WTC11 (cell line): ENCODE measurements at regions not wholly inside any gene's neighbourhood (a gene's known extent, or its start where the extent isn't known, plus 50 kb on each side); places are given as distances from the start of the nearest gene placed in this dataset.
A peak's percentile ranks its signal among the peaks of the same experiment; 100 is the strongest.

Source experiments
- ATAC-seq: fragments of 200-7000 bp; cut with Tn5 transposase; 2 replicates; pipeline ENCODE4 v1.10.0; 2021; ENCODE audit warnings: mild to moderate bottlenecking, moderate library complexity
- CTCF ChIA-PET: fragments of 300-600 bp; sonication (Branson Sonifier 250); formaldehyde crosslinking; loops from one replicate; lab custom pipeline; 2021; ENCODE audit warnings: antibody characterized with exemption; lab: Charles Lee
- POLR2A ChIA-PET: fragments of 350-600 bp; sonication (Branson Sonifier 250); formaldehyde crosslinking; loops from one replicate; lab custom pipeline; 2021; ENCODE audit warnings: antibody characterized with exemption; lab: Charles Lee
- DNase-seq: peaks from one replicate; pipeline ENCODE4 v3.0.0; 2021; ENCODE audit warnings: low spot score
- H3K27ac Mint-ChIP-seq: 2 replicates; pipeline ENCODE4 v1.8.0; 2021; ENCODE audit warnings: mixed read lengths
- H3K27me3 Mint-ChIP-seq: 2 replicates; pipeline ENCODE4 v1.8.0; 2021; ENCODE audit warnings: low read depth, mild to moderate bottlenecking, moderate library complexity, mixed read lengths
- H3K36me3 Mint-ChIP-seq: 2 replicates; pipeline ENCODE4 v1.8.0; 2021; ENCODE audit warnings: mixed read lengths
- H3K4me1 Mint-ChIP-seq: 2 replicates; pipeline ENCODE4 v1.8.0; 2022; ENCODE audit warnings: mixed read lengths
- H3K4me3 Mint-ChIP-seq: 2 replicates; pipeline ENCODE4 v1.8.0; 2021; ENCODE audit warnings: mild to moderate bottlenecking, moderate library complexity, mixed read lengths
- H3K9me3 Mint-ChIP-seq: 2 replicates; pipeline ENCODE4 v1.8.0; 2021; ENCODE audit warnings: mixed read lengths
- ATF6 ChIP-seq: sonication (generic); formaldehyde crosslinking; IDR thresholded peaks from 2 replicates; pipeline ENCODE4 v1.8.1; 2023; ENCODE audit warnings: mild to moderate bottlenecking, missing genetic modification reagents
- CBFB ChIP-seq: sonication (generic); formaldehyde crosslinking; IDR thresholded peaks from 2 replicates; pipeline ENCODE4 v1.8.1; 2022; ENCODE audit warnings: mild to moderate bottlenecking, low read depth, missing genetic modification reagents
- CREB1 ChIP-seq: sonication (generic); formaldehyde crosslinking; IDR thresholded peaks from 2 replicates; pipeline ENCODE4 v1.8.0; 2023; ENCODE audit warnings: mild to moderate bottlenecking, missing genetic modification reagents
- FOXJ3 ChIP-seq: sonication (generic); formaldehyde crosslinking; IDR thresholded peaks from 2 replicates; pipeline ENCODE4 v1.9.0; 2021; ENCODE audit warnings: missing genetic modification reagents, mild to moderate bottlenecking, borderline replicate concordance
- FOXP1 ChIP-seq: sonication (generic); formaldehyde crosslinking; IDR thresholded peaks from 2 replicates; pipeline ENCODE4 v1.8.0; 2022; ENCODE audit warnings: missing genetic modification reagents, mild to moderate bottlenecking, moderate library complexity, borderline replicate concordance
- IRF2 ChIP-seq: sonication (generic); formaldehyde crosslinking; IDR thresholded peaks from 2 replicates; pipeline ENCODE4 v1.8.0; 2022; ENCODE audit warnings: low read depth, missing genetic modification reagents, borderline replicate concordance
- MYBL2 ChIP-seq: sonication (generic); formaldehyde crosslinking; IDR thresholded peaks from 2 replicates; pipeline ENCODE4 v1.8.1; 2023; ENCODE audit warnings: mild to moderate bottlenecking, moderate library complexity, missing genetic modification reagents
- NFE2L1 ChIP-seq: sonication (generic); formaldehyde crosslinking; IDR thresholded peaks from 2 replicates; pipeline ENCODE4 v1.8.1; 2023; ENCODE audit warnings: missing genetic modification reagents
- NFYB ChIP-seq: sonication (generic); formaldehyde crosslinking; conservative IDR thresholded peaks from 2 replicates; pipeline ENCODE4 v1.8.0; 2022; ENCODE audit warnings: low read depth, missing genetic modification reagents
- PRRX2 ChIP-seq: fragments of 250-450 bp; sonication (Bioruptor Pico); IDR thresholded peaks from 2 replicates; pipeline ENCODE4 v1.8.0; 2021; ENCODE audit warnings: mild to moderate bottlenecking
- RELA ChIP-seq: sonication (generic); formaldehyde crosslinking; IDR thresholded peaks from 2 replicates; pipeline ENCODE4 v1.8.1; 2022; ENCODE audit warnings: missing genetic modification reagents, mild to moderate bottlenecking, borderline replicate concordance
- TEAD4 ChIP-seq: sonication (generic); formaldehyde crosslinking; IDR thresholded peaks from 2 replicates; pipeline ENCODE4 v1.8.0; 2022; ENCODE audit warnings: mild to moderate bottlenecking, missing genetic modification reagents
- ZNF121 ChIP-seq: sonication (generic); formaldehyde crosslinking; IDR thresholded peaks from 2 replicates; pipeline ENCODE4 v1.8.0; 2023; ENCODE audit warnings: missing genetic modification reagents
- ZNF232 ChIP-seq: sonication (generic); formaldehyde crosslinking; IDR thresholded peaks from 2 replicates; pipeline ENCODE4 v1.8.0; 2022; ENCODE audit warnings: mild to moderate bottlenecking, missing genetic modification reagents
- ZNF416 ChIP-seq: fragments of 250-450 bp; sonication (Bioruptor Pico); IDR thresholded peaks from 2 replicates; pipeline ENCODE4 v1.9.0; 2021; ENCODE audit warnings: mild to moderate bottlenecking, inconsistent platforms
- ZNF423 ChIP-seq: fragments of 250-450 bp; sonication (Bioruptor Pico); IDR thresholded peaks from 2 replicates; pipeline ENCODE4 v2.1.2; 2022; ENCODE audit warnings: mild to moderate bottlenecking, moderate library complexity
- TF ChIP-seq, protein P1 (sequence below): sonication (generic); formaldehyde crosslinking; IDR thresholded peaks from 2 replicates; pipeline ENCODE4 v1.8.0; 2023; ENCODE audit warnings: missing genetic modification reagents, mild to moderate bottlenecking, borderline replicate concordance
- TF ChIP-seq, protein P2 (sequence below): fragments of 250-450 bp; sonication (Bioruptor Pico); conservative IDR thresholded peaks from 2 replicates; pipeline ENCODE4 v1.9.0; 2021; ENCODE audit warnings: mild to moderate bottlenecking
- TF ChIP-seq, protein P3 (sequence below): fragments of 250-450 bp; sonication (Bioruptor Pico); IDR thresholded peaks from 2 replicates; pipeline ENCODE4 v2.1.2; 2022; ENCODE audit warnings: mild to moderate bottlenecking, moderate library complexity
- TF ChIP-seq, protein P4 (sequence below): sonication (generic); formaldehyde crosslinking; IDR thresholded peaks from 2 replicates; pipeline ENCODE4 v1.8.1; 2023; ENCODE audit warnings: mild to moderate bottlenecking, missing genetic modification reagents
- TF ChIP-seq, protein P5 (sequence below): fragments of 250-450 bp; sonication (Bioruptor Pico); IDR thresholded peaks from 2 replicates; pipeline ENCODE4 v1.9.0; 2021; ENCODE audit warnings: moderate library complexity, mild to moderate bottlenecking, inconsistent platforms, borderline replicate concordance

DNA sequence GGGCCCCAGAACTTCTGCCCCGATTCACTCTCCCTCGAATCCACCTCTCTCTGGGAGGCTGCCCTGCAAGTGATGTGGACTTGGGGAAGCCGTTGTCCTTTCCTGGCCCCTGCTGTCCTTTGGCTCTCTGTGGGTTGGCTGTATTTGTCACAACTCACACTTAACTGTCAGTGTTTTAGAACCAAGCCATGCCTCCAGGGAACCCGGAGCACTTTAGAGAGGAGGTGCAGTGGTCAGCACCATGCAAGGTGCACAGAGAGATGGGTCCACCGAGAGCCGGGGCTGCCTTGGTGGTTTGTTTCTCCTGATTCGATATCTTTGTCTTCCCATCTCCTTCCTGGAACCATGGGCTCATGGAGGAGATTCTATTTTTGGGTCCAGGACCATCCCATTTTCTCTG, 129.5 kb upstream of the RTL1 start:
- POLR2A ChIA-PET: no interaction called here
- Mint-ChIP-seq H3K36me3 (peaks cover 53% of the 10 kb centered on the region), H3K27me3 (no peaks in the 10 kb centered on the region)
- TF ChIP-seq ZNF121 (CRISPR knock-in tag): no peak
- no peak for TF ChIP-seq TEAD4 (CRISPR knock-in tag)
- TF ChIP-seq CBFB (CRISPR knock-in tag): no peak
- no peak for TF ChIP-seq ATF6 (CRISPR knock-in tag)
- TF ChIP-seq, protein P1, sequence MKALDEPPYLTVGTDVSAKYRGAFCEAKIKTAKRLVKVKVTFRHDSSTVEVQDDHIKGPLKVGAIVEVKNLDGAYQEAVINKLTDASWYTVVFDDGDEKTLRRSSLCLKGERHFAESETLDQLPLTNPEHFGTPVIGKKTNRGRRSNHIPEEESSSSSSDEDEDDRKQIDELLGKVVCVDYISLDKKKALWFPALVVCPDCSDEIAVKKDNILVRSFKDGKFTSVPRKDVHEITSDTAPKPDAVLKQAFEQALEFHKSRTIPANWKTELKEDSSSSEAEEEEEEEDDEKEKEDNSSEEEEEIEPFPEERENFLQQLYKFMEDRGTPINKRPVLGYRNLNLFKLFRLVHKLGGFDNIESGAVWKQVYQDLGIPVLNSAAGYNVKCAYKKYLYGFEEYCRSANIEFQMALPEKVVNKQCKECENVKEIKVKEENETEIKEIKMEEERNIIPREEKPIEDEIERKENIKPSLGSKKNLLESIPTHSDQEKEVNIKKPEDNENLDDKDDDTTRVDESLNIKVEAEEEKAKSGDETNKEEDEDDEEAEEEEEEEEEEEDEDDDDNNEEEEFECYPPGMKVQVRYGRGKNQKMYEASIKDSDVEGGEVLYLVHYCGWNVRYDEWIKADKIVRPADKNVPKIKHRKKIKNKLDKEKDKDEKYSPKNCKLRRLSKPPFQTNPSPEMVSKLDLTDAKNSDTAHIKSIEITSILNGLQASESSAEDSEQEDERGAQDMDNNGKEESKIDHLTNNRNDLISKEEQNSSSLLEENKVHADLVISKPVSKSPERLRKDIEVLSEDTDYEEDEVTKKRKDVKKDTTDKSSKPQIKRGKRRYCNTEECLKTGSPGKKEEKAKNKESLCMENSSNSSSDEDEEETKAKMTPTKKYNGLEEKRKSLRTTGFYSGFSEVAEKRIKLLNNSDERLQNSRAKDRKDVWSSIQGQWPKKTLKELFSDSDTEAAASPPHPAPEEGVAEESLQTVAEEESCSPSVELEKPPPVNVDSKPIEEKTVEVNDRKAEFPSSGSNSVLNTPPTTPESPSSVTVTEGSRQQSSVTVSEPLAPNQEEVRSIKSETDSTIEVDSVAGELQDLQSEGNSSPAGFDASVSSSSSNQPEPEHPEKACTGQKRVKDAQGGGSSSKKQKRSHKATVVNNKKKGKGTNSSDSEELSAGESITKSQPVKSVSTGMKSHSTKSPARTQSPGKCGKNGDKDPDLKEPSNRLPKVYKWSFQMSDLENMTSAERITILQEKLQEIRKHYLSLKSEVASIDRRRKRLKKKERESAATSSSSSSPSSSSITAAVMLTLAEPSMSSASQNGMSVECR (CRISPR knock-in tag): no peak
- TF ChIP-seq IRF2 (CRISPR knock-in tag): no peak
- TF ChIP-seq PRRX2 (CRISPR knock-in tag): no peak
- TF ChIP-seq ZNF232 (CRISPR knock-in tag): no peak
- no peak for TF ChIP-seq CREB1 (CRISPR knock-in tag)
- no peak for TF ChIP-seq NFE2L1 (CRISPR knock-in tag)
- TF ChIP-seq, protein P2, sequence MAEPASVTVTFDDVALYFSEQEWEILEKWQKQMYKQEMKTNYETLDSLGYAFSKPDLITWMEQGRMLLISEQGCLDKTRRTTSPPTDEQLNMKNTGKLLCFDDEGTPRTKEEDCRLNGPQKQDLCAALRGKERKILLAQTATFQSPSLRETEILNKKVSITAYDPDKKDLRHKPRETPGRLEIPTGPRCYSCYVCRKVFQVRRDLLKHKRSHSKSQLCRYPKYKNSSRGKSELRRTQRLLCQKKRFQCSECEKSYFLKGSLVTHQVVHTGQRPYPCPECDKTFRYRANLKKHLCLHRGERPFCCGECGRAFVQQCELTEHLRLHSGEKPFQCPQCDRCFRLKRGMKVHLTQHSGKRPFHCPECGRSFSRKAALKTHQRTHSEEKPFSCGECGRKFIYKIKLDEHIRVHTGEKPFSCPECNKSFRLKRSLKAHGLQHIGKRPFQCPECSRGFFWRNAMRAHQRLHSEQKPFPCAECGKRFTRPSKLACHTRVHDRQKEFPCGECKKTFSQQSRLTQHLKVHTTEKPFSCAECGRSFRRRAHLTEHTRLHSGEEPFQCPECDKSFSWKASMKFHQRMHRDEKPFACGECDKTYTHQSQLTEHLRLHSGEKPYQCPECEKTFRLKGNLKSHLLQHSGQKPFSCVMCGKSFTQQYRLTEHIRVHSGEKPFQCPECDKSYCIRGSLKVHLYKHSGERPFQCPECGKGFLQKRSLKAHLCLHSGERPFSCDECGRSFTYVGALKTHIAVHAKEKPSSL (CRISPR knock-in tag): no peak
- TF ChIP-seq FOXP1 (CRISPR knock-in tag): no peak
- TF ChIP-seq, protein P3, sequence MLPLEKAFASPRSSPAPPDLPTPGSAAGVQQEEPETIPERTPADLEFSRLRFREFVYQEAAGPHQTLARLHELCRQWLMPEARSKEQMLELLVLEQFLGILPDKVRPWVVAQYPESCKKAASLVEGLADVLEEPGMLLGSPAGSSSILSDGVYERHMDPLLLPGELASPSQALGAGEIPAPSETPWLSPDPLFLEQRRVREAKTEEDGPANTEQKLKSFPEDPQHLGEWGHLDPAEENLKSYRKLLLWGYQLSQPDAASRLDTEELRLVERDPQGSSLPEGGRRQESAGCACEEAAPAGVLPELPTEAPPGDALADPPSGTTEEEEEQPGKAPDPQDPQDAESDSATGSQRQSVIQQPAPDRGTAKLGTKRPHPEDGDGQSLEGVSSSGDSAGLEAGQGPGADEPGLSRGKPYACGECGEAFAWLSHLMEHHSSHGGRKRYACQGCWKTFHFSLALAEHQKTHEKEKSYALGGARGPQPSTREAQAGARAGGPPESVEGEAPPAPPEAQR (CRISPR knock-in tag): no peak
- TF ChIP-seq, all 79 proteins: peak for 0
- Mint-ChIP-seq H3K27ac (no peak overlapping the region), H3K9me3 (no peaks in the 10 kb centered on the region), H3K4me1 (no peaks in the 10 kb centered on the region), H3K4me3 (no peak overlapping the region)
- DNase-seq: no peak
- CTCF ChIA-PET: no interaction called here
- ATAC-seq: no peak

DNA sequence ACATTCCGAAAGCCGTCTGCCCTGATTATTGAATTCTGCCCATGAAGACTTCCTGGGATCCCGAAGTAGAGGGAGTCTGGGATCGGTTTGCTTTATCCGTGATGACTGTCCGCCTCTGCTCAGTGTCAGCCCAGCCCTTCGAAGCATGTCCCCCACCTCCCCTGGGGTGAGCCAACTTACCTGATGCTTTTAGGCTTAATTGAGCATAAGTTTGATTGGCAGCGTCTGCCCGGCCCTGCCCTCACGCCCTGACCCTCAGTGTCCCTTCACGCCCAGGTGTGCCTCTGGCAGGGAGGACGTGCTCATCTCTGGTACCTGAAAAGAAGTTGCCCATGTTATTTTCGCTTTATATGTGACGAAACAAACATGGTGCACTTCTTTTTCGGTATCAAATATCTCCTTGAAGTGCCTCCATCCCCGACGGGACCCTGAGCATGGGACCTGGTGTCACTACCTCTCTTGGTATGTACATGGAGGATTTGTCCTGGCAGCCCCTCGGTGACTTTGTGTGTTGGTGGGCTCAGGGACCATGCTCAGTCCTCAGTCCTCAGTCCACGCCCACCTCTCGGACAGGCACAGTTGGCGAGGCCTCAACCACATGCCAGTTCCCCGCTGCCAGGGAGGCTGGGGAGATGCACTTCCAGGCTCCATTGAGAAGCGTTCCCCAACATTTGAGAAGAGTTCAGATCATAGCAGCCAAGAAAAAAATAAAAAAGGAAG, 130.1 kb upstream of the RTL1 start:
- no peak overlapping the region for H3K4me3 Mint-ChIP-seq
- H3K4me1 Mint-ChIP-seq: no peaks in the 10 kb centered on the region
- H3K27ac Mint-ChIP-seq: no peak overlapping the region
- CTCF ChIA-PET: no interaction called here
- ATAC-seq (no peak), DNase-seq (peak; percentile 3)
- peaks cover 53% of the 10 kb centered on the region for H3K36me3 Mint-ChIP-seq
- no peaks in the 10 kb centered on the region for H3K27me3 Mint-ChIP-seq
- POLR2A ChIA-PET: no interaction called here
- H3K9me3 Mint-ChIP-seq: no peaks in the 10 kb centered on the region
- TF ChIP-seq, protein P4, sequence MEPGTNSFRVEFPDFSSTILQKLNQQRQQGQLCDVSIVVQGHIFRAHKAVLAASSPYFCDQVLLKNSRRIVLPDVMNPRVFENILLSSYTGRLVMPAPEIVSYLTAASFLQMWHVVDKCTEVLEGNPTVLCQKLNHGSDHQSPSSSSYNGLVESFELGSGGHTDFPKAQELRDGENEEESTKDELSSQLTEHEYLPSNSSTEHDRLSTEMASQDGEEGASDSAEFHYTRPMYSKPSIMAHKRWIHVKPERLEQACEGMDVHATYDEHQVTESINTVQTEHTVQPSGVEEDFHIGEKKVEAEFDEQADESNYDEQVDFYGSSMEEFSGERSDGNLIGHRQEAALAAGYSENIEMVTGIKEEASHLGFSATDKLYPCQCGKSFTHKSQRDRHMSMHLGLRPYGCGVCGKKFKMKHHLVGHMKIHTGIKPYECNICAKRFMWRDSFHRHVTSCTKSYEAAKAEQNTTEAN (CRISPR knock-in tag): no peak
- TF ChIP-seq NFYB: no peak
- TF ChIP-seq ZNF416: no peak
- TF ChIP-seq FOXJ3: no peak
- TF ChIP-seq, protein P5, sequence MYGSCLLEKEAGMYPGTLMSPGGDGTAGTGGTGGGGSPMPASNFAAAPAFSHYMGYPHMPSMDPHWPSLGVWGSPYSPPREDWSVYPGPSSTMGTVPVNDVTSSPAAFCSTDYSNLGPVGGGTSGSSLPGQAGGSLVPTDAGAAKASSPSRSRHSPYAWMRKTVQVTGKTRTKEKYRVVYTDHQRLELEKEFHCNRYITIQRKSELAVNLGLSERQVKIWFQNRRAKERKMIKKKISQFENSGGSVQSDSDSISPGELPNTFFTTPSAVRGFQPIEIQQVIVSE (CRISPR knock-in tag): no peak
- TF ChIP-seq CBFB (CRISPR knock-in tag): no peak
- no peak for TF ChIP-seq MYBL2 (CRISPR knock-in tag)
- TF ChIP-seq IRF2 (CRISPR knock-in tag): no peak
- TF ChIP-seq RELA (CRISPR knock-in tag): no peak
- TF ChIP-seq PRRX2 (CRISPR knock-in tag): no peak
- no peak for TF ChIP-seq ZNF423 (CRISPR knock-in tag)
